B cell (primary cell): ENCODE measurements at regions not wholly inside any gene's neighbourhood (a gene's known extent, or its start where the extent isn't known, plus 50 kb on each side); places are given as distances from the start of the nearest gene placed in this dataset.

Experiments
- ATAC-seq: fragments of 200-7000 bp; cut with Tn5 transposase; one replicate; pipeline ENCODE4 v1.10.0; 2021; ENCODE audit warnings: low read depth, mild to moderate bottlenecking, moderate number of reproducible peaks, moderate library complexity
- CTCF ChIA-PET: fragments of 350-600 bp; sonication (Branson Sonifier 250); formaldehyde crosslinking; loops from one replicate; lab custom pipeline; 2021; ENCODE audit warnings: antibody characterized with exemption, inconsistent platforms; lab: Charles Lee
- POLR2A ChIA-PET: fragments of 350-600 bp; sonication (Branson Sonifier 250); formaldehyde crosslinking; loops from one replicate; lab custom pipeline; 2021; ENCODE audit warnings: antibody characterized with exemption; lab: Charles Lee
- DNase-seq: peaks from one replicate; pipeline ENCODE4 v3.0.0; 2013
- H2AFZ ChIP-seq: 2 replicates; pipeline ENCODE4 v1.6.1; 2012; ENCODE audit warnings: mild to moderate bottlenecking, low read depth, low read length; ENCODE audit not compliant: insufficient read depth, poor library complexity, severe bottlenecking
- H3K27ac ChIP-seq, 2 donors: 1 replicate in 1 of 2; 2 replicates in 1 of 2; pipeline ENCODE4 v1.5.1; 2012 to 2013; ENCODE audit warnings: low read length in 2 of 2, mild to moderate bottlenecking in 2 of 2, moderate library complexity in 1 of 2
- H3K27me3 ChIP-seq, 4 experiments: fragments of 200-600 bp in 1 of 4; sonication (generic) in 1 of 4; replicated peaks in 1 of 4; 1 replicate in 2 of 4; 2 replicates in 2 of 4; pipeline versions ENCODE4 v1.6.1 to v1.7.0; 2013 to 2016; ENCODE audit warnings: low read length in 3 of 4, mild to moderate bottlenecking in 2 of 4, mixed read lengths in 1 of 4, moderate library complexity in 1 of 4; ENCODE audit not compliant: insufficient read depth in 4 of 4, control insufficient read depth in 3 of 4; ENCODE audit errors: control extremely low read depth in 1 of 4
- H3K36me3 ChIP-seq, 2 experiments: replicated peaks in 1 of 2; 1 replicate in 1 of 2; 2 replicates in 1 of 2; pipeline versions ENCODE4 v1.6.1 to v1.7.1; 2013; ENCODE audit warnings: low read length in 1 of 2; ENCODE audit not compliant: insufficient read depth in 2 of 2, control insufficient read depth in 1 of 2; ENCODE audit errors: control extremely low read depth in 1 of 2, extremely low read depth in 1 of 2
- H3K4me1 ChIP-seq, 2 donors: fragments of 200-600 bp in 1 of 2; sonication (generic) in 1 of 2; 1 replicate in 1 of 2; 2 replicates in 1 of 2; pipeline versions ENCODE4 v1.5.1 to v1.6.1; 2013 to 2017; ENCODE audit warnings: low read length in 2 of 2; ENCODE audit not compliant: control insufficient read depth in 2 of 2, insufficient read depth in 2 of 2
- H3K4me2 ChIP-seq: replicated peaks from 2 replicates; pipeline ENCODE3; 2012; ENCODE audit warnings: mild to moderate bottlenecking, low read depth, low read length; ENCODE audit not compliant: poor library complexity, severe bottlenecking
- H3K4me3 ChIP-seq, 5 experiments: fragments of 200-600 bp in 1 of 5; sonication (generic) in 1 of 5; 1 replicate in 3 of 5; 2 replicates in 2 of 5; pipeline versions ENCODE4 v1.5.1 to v1.7.0; 2011 to 2016; ENCODE audit warnings: low read length in 4 of 5, mild to moderate bottlenecking in 4 of 5, low read depth in 2 of 5, control low read depth in 1 of 5, moderate library complexity in 1 of 5; ENCODE audit not compliant: insufficient read depth in 1 of 5; ENCODE audit errors: control extremely low read depth in 1 of 5, extremely low read depth in 1 of 5
- H3K79me2 ChIP-seq: fragments of 200-600 bp; sonication (generic); one replicate; pipeline ENCODE4 v1.6.0; 2016; ENCODE audit warnings: low read length; ENCODE audit not compliant: control insufficient read depth, insufficient read depth
- H3K9ac ChIP-seq: fragments of 200-600 bp; sonication (generic); 2 replicates; pipeline ENCODE4 v1.6.1; 2017; ENCODE audit warnings: mild to moderate bottlenecking, low read length, moderate library complexity
- H3K9me3 ChIP-seq, 3 donors: one replicate each; pipeline versions ENCODE4 v1.6.1 to v1.7.1; 2013; ENCODE audit warnings: low read length in 2 of 3; ENCODE audit not compliant: control insufficient read depth in 2 of 3, insufficient read depth in 1 of 3; ENCODE audit errors: control extremely low read depth in 1 of 3
- H4K20me1 ChIP-seq: 2 replicates; pipeline ENCODE4 v1.6.0; 2012; ENCODE audit warnings: mild to moderate bottlenecking, low read length; ENCODE audit not compliant: insufficient read depth, control insufficient read depth, poor library complexity, severe bottlenecking
- H3K27ac Mint-ChIP-seq: one replicate; pipeline ENCODE4 v1.8.0; 2021; ENCODE audit warnings: mixed read lengths
- H3K27me3 Mint-ChIP-seq: one replicate; pipeline ENCODE4 v1.8.0; 2021; ENCODE audit warnings: mixed read lengths
- H3K4me1 Mint-ChIP-seq: one replicate; pipeline ENCODE4 v1.8.0; 2021; ENCODE audit warnings: mixed read lengths
- H3K4me3 Mint-ChIP-seq: one replicate; pipeline ENCODE4 v1.8.0; 2021; ENCODE audit warnings: mixed read lengths
- H3K9me3 Mint-ChIP-seq: one replicate; pipeline ENCODE4 v1.8.0; 2022; ENCODE audit warnings: mixed read lengths; ENCODE audit not compliant: insufficient read depth
- CTCF ChIP-seq: fragments of 200-600 bp; IDR thresholded peaks from one replicate; pipeline ENCODE4 v1.8.0; 2022; ENCODE audit warnings: antibody characterized with exemption, mild to moderate bottlenecking
- EZH2 ChIP-seq: IDR thresholded peaks from 2 replicates; pipeline ENCODE4 v1.6.1; 2012; ENCODE audit warnings: borderline replicate concordance, low read depth, mild to moderate bottlenecking, moderate library complexity, low read length; ENCODE audit not compliant: insufficient read depth, poor library complexity, severe bottlenecking
- WGBS: methylation state at CpG from one replicate; pipeline ENCODE4 v1.1.5; 2013; ENCODE audit warnings: missing lambda C conversion rate; ENCODE audit not compliant: insufficient coverage; 5-methylcytosine and 5-hydroxymethylcytosine counted together
- intact Hi-C: fragments of 100-400 bp; cut with micrococcal nuclease; formaldehyde crosslinking; loops from one replicate; pipeline ENCODE4 v1.10.0; 2022

DNA sequence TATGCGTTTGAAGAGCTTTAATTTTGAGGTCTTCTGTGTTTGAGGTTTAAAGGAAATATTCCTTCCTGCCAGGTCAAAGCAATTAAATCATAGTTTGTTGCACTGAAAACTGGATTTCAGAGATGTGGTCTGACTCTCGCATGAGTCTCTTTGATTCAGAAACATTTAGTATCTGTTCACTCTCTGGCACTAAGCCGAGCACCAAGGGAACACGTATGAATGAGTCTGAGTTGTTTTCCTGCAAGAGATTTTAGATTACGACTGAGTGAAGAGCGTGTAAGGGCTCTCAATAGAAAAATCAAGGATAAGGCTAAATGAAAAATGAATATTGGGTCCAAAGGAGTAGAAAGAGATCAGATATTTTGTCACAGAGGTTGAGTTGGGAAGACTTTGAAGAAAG is 875.4 kb upstream of the PRKX start:
- no peak overlapping the region for H3K4me3 Mint-ChIP-seq
- DNase-seq (no peak), ATAC-seq (no peak)
- intact Hi-C loops = no loop called here
- Histone ChIP-seq H3K27ac (no peak overlapping the region), H3K9ac (no peak overlapping the region), H3K4me1 (no peaks in the 10 kb centered on the region), H4K20me1 (no peaks in the 10 kb centered on the region), H3K4me3 (no peak overlapping the region), H3K4me2 (no peak overlapping the region), H3K79me2 (no peaks in the 10 kb centered on the region), H3K9me3 (no peaks in the 10 kb centered on the region), H3K36me3 (no peaks in the 10 kb centered on the region), H3K27me3 (no peaks in the 10 kb centered on the region), H2AFZ (no peak overlapping the region)
- 100% methylated on average over 2 of the region's 6 CpGs for WGBS
- POLR2A ChIA-PET = no interaction called here
- no peaks in the 10 kb centered on the region for H3K4me1 Mint-ChIP-seq
- no peak overlapping the region for H3K27ac Mint-ChIP-seq
- CTCF ChIA-PET = no interaction called here
- no peaks in the 10 kb centered on the region for H3K9me3 Mint-ChIP-seq
- no peaks in the 10 kb centered on the region for H3K27me3 Mint-ChIP-seq
- TF ChIP-seq EZH2 = no peak

GRCh38 chrX:4588466-4588865 is 875.0 kb upstream of the PRKX start:
- no peak for TF ChIP-seq CTCF
- TF ChIP-seq EZH2 = no peak

More at GRCh38 chrX:4588466-4588865, 875.0 kb upstream of the PRKX start:
- Histone ChIP-seq H3K27me3 (no peaks in the 10 kb centered on the region), H3K36me3 (no peaks in the 10 kb centered on the region), H2AFZ (no peak overlapping the region), H3K4me1 (no peaks in the 10 kb centered on the region), H4K20me1 (no peaks in the 10 kb centered on the region), H3K4me3 (no peak overlapping the region), H3K9ac (no peak overlapping the region), H3K9me3 (no peaks in the 10 kb centered on the region), H3K4me2 (no peak overlapping the region), H3K27ac (no peak overlapping the region), H3K79me2 (no peaks in the 10 kb centered on the region)
- Mint-ChIP-seq H3K27ac (no peak overlapping the region), H3K9me3 (no peaks in the 10 kb centered on the region), H3K27me3 (no peaks in the 10 kb centered on the region), H3K4me3 (no peak overlapping the region), H3K4me1 (no peaks in the 10 kb centered on the region)
- no CpG with 5 or more reads among the region's 5 CpGs for WGBS
- intact Hi-C loops = no loop called here
- ATAC-seq (no peak), DNase-seq (no peak)
- ChIA-PET CTCF (no interaction called here), POLR2A (no interaction called here)
